Left kidney (tissue), 1 donor: ENCODE measurements at regions not wholly inside any gene's neighbourhood (a gene's known extent, or its start where the extent isn't known, plus 50 kb on each side); places are given as distances from the start of the nearest gene placed in this dataset.
"Not testable (repeated sequence)": the region's sequence is repeated elsewhere in the genome, so short reads cannot be mapped to it uniquely, and the experiment has no call there.

Experiments
- DNase-seq: peaks from one replicate; pipeline ENCODE4 v3.0.0-alpha.2; 2013

GRCh38 chr12:115394496-115395220, 710.7 kb upstream of the TBX3 start:
- DNase-seq = no peak

GRCh38 chr12:115388139-115388538, 704.2 kb upstream of the TBX3 start:
- DNase-seq = no peak

GRCh38 chr12:115387467-115387901, 703.5 kb upstream of the TBX3 start:
- no peak for DNase-seq

- DNase-seq = no peak
Observed at GRCh38 chr12:115386946-115387345, 703.0 kb upstream of the TBX3 start.

- no peak for DNase-seq
Observed at GRCh38 chr12:115385141-115385540, 701.2 kb upstream of the TBX3 start.

- DNase-seq = no peak
Observed at GRCh38 chr12:115384391-115384790, 700.4 kb upstream of the TBX3 start.

GRCh38 chr12:115383668-115384067, 699.7 kb upstream of the TBX3 start:
- DNase-seq = no peak

GRCh38 chr12:115382681-115383080, 698.7 kb upstream of the TBX3 start:
- no peak for DNase-seq

- DNase-seq = no peak
Observed at GRCh38 chr12:115380546-115381120, 696.7 kb upstream of the TBX3 start.

- DNase-seq = no peak
Observed at GRCh38 chr12:115378291-115378690, 694.3 kb upstream of the TBX3 start.

- no peak for DNase-seq
Observed at GRCh38 chr12:115377779-115378178, 693.8 kb upstream of the TBX3 start.

- DNase-seq = no peak
Observed at GRCh38 chr12:115377230-115377629, 693.3 kb upstream of the TBX3 start.

GRCh38 chr12:115375186-115375991, 691.4 kb upstream of the TBX3 start:
- no peak for DNase-seq

GRCh38 chr12:115374480-115375185, 690.7 kb upstream of the TBX3 start:
- DNase-seq = no peak

GRCh38 chr12:115371711-115372110, 687.7 kb upstream of the TBX3 start:
- no peak for DNase-seq

GRCh38 chr12:115370650-115371049, 686.7 kb upstream of the TBX3 start:
- no peak for DNase-seq

GRCh38 chr12:115370207-115370606, 686.2 kb upstream of the TBX3 start:
- DNase-seq = no peak

- DNase-seq = not testable (repeated sequence)
Observed at GRCh38 chr12:115366277-115366676, 682.3 kb upstream of the TBX3 start.

- DNase-seq = not testable (repeated sequence)
Observed at GRCh38 chr12:115365765-115366164, 681.8 kb upstream of the TBX3 start.

- DNase-seq = no peak
Observed at GRCh38 chr12:115364921-115365320, 680.9 kb upstream of the TBX3 start.

GRCh38 chr12:115362339-115362976, 678.5 kb upstream of the TBX3 start:
- DNase-seq = no peak

GRCh38 chr12:115357681-115358080, 673.7 kb upstream of the TBX3 start:
- no peak for DNase-seq
